Peyer's patch (tissue), 4 donors: ENCODE measurements at regions not wholly inside any gene's neighbourhood (a gene's known extent, or its start where the extent isn't known, plus 50 kb on each side); places are given as distances from the start of the nearest gene placed in this dataset.

Experiments used
- CTCF ChIP-seq, 6 experiments: fragments of 450-650 bp in 4 of 6; fragments of 200-600 bp in 2 of 6; sonication (generic) in 1 of 6; IDR thresholded peaks; one replicate each; pipeline ENCODE4 v1.5.1; 2017 to 2019; ENCODE audit warnings: antibody characterized with exemption in 6 of 6, mild to moderate bottlenecking in 3 of 6, moderate library complexity in 1 of 6
- POLR2A ChIP-seq, 2 donors: fragments of 450-650 bp; IDR thresholded peaks; one replicate each; pipeline ENCODE4 v1.5.1; 2017; ENCODE audit warnings: antibody characterized with exemption in 2 of 2, mild to moderate bottlenecking in 2 of 2, moderate library complexity in 2 of 2

- TF ChIP-seq CTCF (IDR thresholded peaks at IDR 0.05): no peak
- TF ChIP-seq POLR2A (IDR thresholded peaks at IDR 0.05): no peak
Observed at GRCh38 chr20:22954661-22955060, 80.5 kb upstream of the SSTR4 start.
